Left ventricle myocardium inferior (tissue), 1 donor: ENCODE measurements at regions not wholly inside any gene's neighbourhood (a gene's known extent, or its start where the extent isn't known, plus 50 kb on each side); places are given as distances from the start of the nearest gene placed in this dataset.

ENCODE experiments used
- DNase-seq: peaks from one replicate; pipeline ENCODE4 v3.0.0-alpha.2; 2020
- H3K27ac ChIP-seq: fragments of 200-600 bp; replicated peaks from 2 replicates; pipeline ENCODE4 v1.8.0; 2021
- H3K27me3 ChIP-seq: fragments of 200-600 bp; 2 replicates; pipeline ENCODE4 v1.8.0; 2021; ENCODE audit warnings: low read depth
- H3K36me3 ChIP-seq: fragments of 200-600 bp; 2 replicates; pipeline ENCODE4 v1.8.0; 2021
- H3K4me1 ChIP-seq: fragments of 200-600 bp; 2 replicates; pipeline ENCODE4 v1.8.0; 2021
- H3K4me3 ChIP-seq: fragments of 200-600 bp; 2 replicates; pipeline ENCODE4 v1.8.0; 2021; ENCODE audit warnings: mild to moderate bottlenecking, moderate library complexity
- H3K9me3 ChIP-seq: fragments of 200-600 bp; replicated peaks from 2 replicates; pipeline ENCODE4 v1.8.0; 2021
- CTCF ChIP-seq: fragments of 200-600 bp; IDR thresholded peaks from 2 replicates; pipeline ENCODE4 v1.8.0; 2021; ENCODE audit warnings: antibody characterized with exemption, mild to moderate bottlenecking, borderline replicate concordance
- intact Hi-C: fragments of 100-400 bp; cut with micrococcal nuclease; formaldehyde crosslinking; loops from one replicate; pipeline ENCODE4 v1.11.0; 2022
- donor health status: DM: no; HTN: yes; CAD: no; lungs with severe emphysema.

GRCh38 chr18:76673281-76674185 lies 148.8 kb upstream of the ZNF236 start:
- H3K4me3 ChIP-seq, result no peak overlapping the region
- intact Hi-C loops, result no loop called here
- no peaks in the 10 kb centered on the region for H3K36me3 ChIP-seq
- no peak for TF ChIP-seq CTCF
- H3K4me1 ChIP-seq, result no peaks in the 10 kb centered on the region
- DNase-seq, result no peak
- peaks cover 27% of the 10 kb centered on the region for H3K27me3 ChIP-seq
- no peaks in the 10 kb centered on the region for H3K9me3 ChIP-seq
- H3K27ac ChIP-seq, result no peak overlapping the region

- intact Hi-C loops, result no loop called here
- Histone ChIP-seq H3K4me1 (no peaks in the 10 kb centered on the region), H3K36me3 (no peaks in the 10 kb centered on the region), H3K9me3 (no peaks in the 10 kb centered on the region), H3K27me3 (peaks cover 27% of the 10 kb centered on the region), H3K27ac (no peak overlapping the region), H3K4me3 (no peak overlapping the region)
- no peak for DNase-seq
- no peak for TF ChIP-seq CTCF
Measured at GRCh38 chr18:76672627-76673026, 149.7 kb upstream of the ZNF236 start.

GRCh38 chr18:76670564-76671288 lies 151.6 kb upstream of the ZNF236 start:
- peaks cover 22% of the 10 kb centered on the region for H3K27me3 ChIP-seq
- H3K27ac ChIP-seq, result peak overlapping the region; percentile 38
- DNase-seq, result no peak
- H3K36me3 ChIP-seq, result no peaks in the 10 kb centered on the region
- no peak for TF ChIP-seq CTCF
- intact Hi-C loops, result no loop called here
- no peaks in the 10 kb centered on the region for H3K4me1 ChIP-seq
- no peaks in the 10 kb centered on the region for H3K9me3 ChIP-seq
- no peak overlapping the region for H3K4me3 ChIP-seq

GRCh38 chr18:76668546-76668945 lies 153.8 kb upstream of the ZNF236 start:
- DNase-seq, result no peak
- Histone ChIP-seq H3K27me3 (peaks cover 35% of the 10 kb centered on the region), H3K9me3 (no peaks in the 10 kb centered on the region), H3K36me3 (no peaks in the 10 kb centered on the region), H3K4me1 (no peaks in the 10 kb centered on the region), H3K27ac (no peak overlapping the region), H3K4me3 (no peak overlapping the region)
- intact Hi-C loops, result no loop called here
- TF ChIP-seq CTCF, result no peak

- no peak overlapping the region for H3K4me3 ChIP-seq
- intact Hi-C loops, result no loop called here
- no peaks in the 10 kb centered on the region for H3K9me3 ChIP-seq
- no peak overlapping the region for H3K27ac ChIP-seq
- DNase-seq, result no peak
- no peaks in the 10 kb centered on the region for H3K36me3 ChIP-seq
- H3K4me1 ChIP-seq, result no peaks in the 10 kb centered on the region
- H3K27me3 ChIP-seq, result peaks cover 35% of the 10 kb centered on the region
- no peak for TF ChIP-seq CTCF
Measured at GRCh38 chr18:76668119-76668518, 154.2 kb upstream of the ZNF236 start.
